Loucy (cell line): ENCODE measurements at regions not wholly inside any gene's neighbourhood (a gene's known extent, or its start where the extent isn't known, plus 50 kb on each side); places are given as distances from the start of the nearest gene placed in this dataset.
A peak's percentile ranks its signal among the peaks of the same experiment; 100 is the strongest.

Experiments used
- H2AFZ ChIP-seq: fragments of 200-600 bp; sonication (generic); 2 replicates; pipeline ENCODE4 v1.6.0; 2016; ENCODE audit warnings: antibody characterized with exemption, mild to moderate bottlenecking, low read length, moderate library complexity
- H3F3A ChIP-seq: fragments of 200-600 bp; 2 replicates; pipeline ENCODE4 v1.6.0; 2016; ENCODE audit warnings: antibody characterized with exemption, low read depth, mild to moderate bottlenecking
- H3K27me3 ChIP-seq: fragments of 200-600 bp; sonication (generic); 2 replicates; pipeline ENCODE4 v1.6.1; 2014; ENCODE audit warnings: low read length, mild to moderate bottlenecking; ENCODE audit not compliant: insufficient read depth, poor library complexity, severe bottlenecking
- H3K36me3 ChIP-seq: fragments of 200-600 bp; sonication (generic); 2 replicates; pipeline ENCODE4 v1.6.1; 2016; ENCODE audit warnings: low read length; ENCODE audit not compliant: insufficient read depth
- H3K4me1 ChIP-seq: fragments of 200-600 bp; sonication (generic); 2 replicates; pipeline ENCODE4 v1.5.1; 2014; ENCODE audit warnings: low read length, mild to moderate bottlenecking; ENCODE audit not compliant: insufficient read depth, poor library complexity, severe bottlenecking
- H3K4me2 ChIP-seq: fragments of 200-600 bp; sonication (generic); 2 replicates; pipeline ENCODE4 v1.6.0; 2014; ENCODE audit warnings: antibody characterized with exemption, low read length, low read depth, mild to moderate bottlenecking; ENCODE audit not compliant: poor library complexity, severe bottlenecking
- H3K4me3 ChIP-seq: fragments of 200-600 bp; sonication (generic); 2 replicates; pipeline ENCODE4 v1.5.1; 2014; ENCODE audit warnings: low read length, mild to moderate bottlenecking, mixed read lengths; ENCODE audit not compliant: poor library complexity, severe bottlenecking
- H3K79me2 ChIP-seq: fragments of 200-600 bp; sonication (generic); 2 replicates; pipeline ENCODE4 v1.6.1; 2014; ENCODE audit warnings: low read length; ENCODE audit not compliant: insufficient read depth
- H3K9ac ChIP-seq: fragments of 200-600 bp; sonication (generic); 2 replicates; pipeline ENCODE4 v1.6.0; 2014; ENCODE audit warnings: mild to moderate bottlenecking, low read depth, low read length, moderate library complexity; ENCODE audit not compliant: poor library complexity, severe bottlenecking
- H3K9me2 ChIP-seq: fragments of 200-600 bp; sonication (generic); replicated peaks from 2 replicates; pipeline ENCODE4 v1.6.1; 2016; ENCODE audit warnings: low read depth, low read length, mixed read lengths
- H3K9me3 ChIP-seq: fragments of 200-600 bp; sonication (generic); 2 replicates; pipeline ENCODE4 v1.6.1; 2014; ENCODE audit warnings: mild to moderate bottlenecking, antibody characterized with exemption, low read length, low read depth; ENCODE audit not compliant: insufficient read depth
- H4K20me1 ChIP-seq: fragments of 200-600 bp; sonication (generic); 2 replicates; pipeline ENCODE4 v1.6.0; 2014; ENCODE audit warnings: antibody characterized with exemption, low read length, mild to moderate bottlenecking; ENCODE audit not compliant: insufficient read depth, poor library complexity, severe bottlenecking
- CTCF ChIP-seq: fragments of 200-600 bp; sonication (generic); conservative IDR thresholded peaks from 2 replicates; pipeline ENCODE4 v1.5.1; 2014; ENCODE audit warnings: mild to moderate bottlenecking, antibody characterized with exemption, low read length
- EZH2phosphoT487 ChIP-seq: fragments of 200-600 bp; IDR thresholded peaks from 2 replicates; pipeline ENCODE4 v1.6.1; 2018; ENCODE audit warnings: antibody characterized with exemption, mild to moderate bottlenecking, moderate library complexity, borderline replicate concordance

GRCh38 chr5:168121138-168121494, 170.3 kb upstream of the WWC1 start:
- Histone ChIP-seq H3K9ac (no peak overlapping the region), H3K4me2 (no peak overlapping the region), H3K79me2 (no peaks in the 10 kb centered on the region), H2AFZ (no peak overlapping the region), H3K9me2 (no peaks in the 10 kb centered on the region), H3K9me3 (no peaks in the 10 kb centered on the region), H4K20me1 (no peaks in the 10 kb centered on the region), H3F3A (no peaks in the 10 kb centered on the region), H3K27me3 (no peaks in the 10 kb centered on the region), H3K4me3 (no peak overlapping the region), H3K4me1 (peaks cover 3% of the 10 kb centered on the region), H3K36me3 (no peaks in the 10 kb centered on the region)
- no peak for TF ChIP-seq EZH2phosphoT487
- no peak for TF ChIP-seq CTCF

- TF ChIP-seq EZH2phosphoT487 (no peak), CTCF (no peak)
- H4K20me1 ChIP-seq = no peaks in the 10 kb centered on the region
- peak overlapping the region; percentile 56 for H3K4me2 ChIP-seq
- H3K27me3 ChIP-seq = no peaks in the 10 kb centered on the region
- no peak overlapping the region for H3K9ac ChIP-seq
- H2AFZ ChIP-seq = peak overlapping the region; percentile 55; the same call in 1 of the 2 replicates
- peaks cover 3% of the 10 kb centered on the region for H3K4me1 ChIP-seq
- no peaks in the 10 kb centered on the region for H3F3A ChIP-seq
- H3K9me2 ChIP-seq = no peaks in the 10 kb centered on the region
- H3K79me2 ChIP-seq = no peaks in the 10 kb centered on the region
- H3K36me3 ChIP-seq = no peaks in the 10 kb centered on the region
- no peaks in the 10 kb centered on the region for H3K9me3 ChIP-seq
- H3K4me3 ChIP-seq = no peak overlapping the region
These were observed 167.6 kb upstream of the WWC1 start for GRCh38 chr5:168123631-168124528.

- Histone ChIP-seq H3K4me3 (no peak overlapping the region), H4K20me1 (no peaks in the 10 kb centered on the region), H3K4me1 (peaks cover 3% of the 10 kb centered on the region)
These were observed 165.8 kb upstream of the WWC1 start for GRCh38 chr5:168125445-168126199.

More at GRCh38 chr5:168125445-168126199, 165.8 kb upstream of the WWC1 start:
- H3K27me3 ChIP-seq = no peaks in the 10 kb centered on the region
- TF ChIP-seq CTCF (no peak), EZH2phosphoT487 (no peak)
- H2AFZ ChIP-seq = no peak overlapping the region
- no peak overlapping the region for H3K9ac ChIP-seq
- no peaks in the 10 kb centered on the region for H3K9me2 ChIP-seq
- H3K79me2 ChIP-seq = no peaks in the 10 kb centered on the region
- H3K36me3 ChIP-seq = no peaks in the 10 kb centered on the region
- no peaks in the 10 kb centered on the region for H3F3A ChIP-seq
- H3K4me2 ChIP-seq = no peak overlapping the region
- no peaks in the 10 kb centered on the region for H3K9me3 ChIP-seq
